Fibroblast of gingiva (primary cell): ENCODE measurements at regions not wholly inside any gene's neighbourhood (a gene's known extent, or its start where the extent isn't known, plus 50 kb on each side); places are given as distances from the start of the nearest gene placed in this dataset.
A peak's percentile ranks its signal among the peaks of the same experiment; 100 is the strongest.

Experiments
- DNase-seq: peaks from one replicate; pipeline ENCODE4 v3.0.0-alpha.2; 2011; ENCODE audit warnings: low read depth

- no peak for DNase-seq
These were observed 240.1 kb upstream of the PITRM1 start for GRCh38 chr10:3412646-3413045.

- no peak for DNase-seq
These were observed 239.5 kb upstream of the PITRM1 start for GRCh38 chr10:3412071-3412582.

GRCh38 chr10:3411044-3411443, 238.5 kb upstream of the PITRM1 start:
- DNase-seq, result no peak

- no peak for DNase-seq
These were observed 237.3 kb upstream of the PITRM1 start for GRCh38 chr10:3409928-3410327.

- no peak for DNase-seq
These were observed 236.2 kb upstream of the PITRM1 start for GRCh38 chr10:3408603-3409365.

- DNase-seq, result no peak
These were observed 234.6 kb upstream of the PITRM1 start for GRCh38 chr10:3407208-3407607.

GRCh38 chr10:3406556-3406955, 234.0 kb upstream of the PITRM1 start:
- no peak for DNase-seq

- DNase-seq, result no peak
These were observed 231.8 kb upstream of the PITRM1 start for GRCh38 chr10:3404381-3404780.

GRCh38 chr10:3402187-3402751, 229.7 kb upstream of the PITRM1 start:
- DNase-seq, result no peak

- peak; percentile 67 for DNase-seq
These were observed 228.9 kb upstream of the PITRM1 start for GRCh38 chr10:3401491-3401938.

- no peak for DNase-seq
These were observed 227.8 kb upstream of the PITRM1 start for GRCh38 chr10:3400348-3400747.

GRCh38 chr10:3399756-3400155, 227.2 kb upstream of the PITRM1 start:
- no peak for DNase-seq

GRCh38 chr10:3398825-3399646, 226.5 kb upstream of the PITRM1 start:
- DNase-seq, result peak; percentile 16

GRCh38 chr10:3397846-3398245, 225.3 kb upstream of the PITRM1 start:
- no peak for DNase-seq

GRCh38 chr10:3397231-3397630, 224.6 kb upstream of the PITRM1 start:
- DNase-seq, result no peak

GRCh38 chr10:3396116-3396515, 223.5 kb upstream of the PITRM1 start:
- no peak for DNase-seq

GRCh38 chr10:3395458-3395861, 222.9 kb upstream of the PITRM1 start:
- DNase-seq, result no peak

- no peak for DNase-seq
These were observed 222.5 kb upstream of the PITRM1 start for GRCh38 chr10:3395041-3395440.

- no peak for DNase-seq
These were observed 221.4 kb upstream of the PITRM1 start for GRCh38 chr10:3393958-3394357.

GRCh38 chr10:3391657-3392056, 219.1 kb upstream of the PITRM1 start:
- no peak for DNase-seq

GRCh38 chr10:3389130-3389529, 216.5 kb upstream of the PITRM1 start:
- no peak for DNase-seq

- no peak for DNase-seq
These were observed 212.9 kb upstream of the PITRM1 start for GRCh38 chr10:3385487-3385886.

GRCh38 chr10:3382092-3382491, 209.5 kb upstream of the PITRM1 start:
- no peak for DNase-seq
